NCI-H524 (cell line): ENCODE measurements at regions not wholly inside any gene's neighbourhood (a gene's known extent, or its start where the extent isn't known, plus 50 kb on each side); places are given as distances from the start of the nearest gene placed in this dataset.
"Not testable (repeated sequence)": the region's sequence is repeated elsewhere in the genome, so short reads cannot be mapped to it uniquely, and the experiment has no call there.

ENCODE experiments used
- DNase-seq, 2 experiments: peaks; one replicate each; lab custom pipeline; 2025; lab: John Stamatoyannopoulos, UW

DNA sequence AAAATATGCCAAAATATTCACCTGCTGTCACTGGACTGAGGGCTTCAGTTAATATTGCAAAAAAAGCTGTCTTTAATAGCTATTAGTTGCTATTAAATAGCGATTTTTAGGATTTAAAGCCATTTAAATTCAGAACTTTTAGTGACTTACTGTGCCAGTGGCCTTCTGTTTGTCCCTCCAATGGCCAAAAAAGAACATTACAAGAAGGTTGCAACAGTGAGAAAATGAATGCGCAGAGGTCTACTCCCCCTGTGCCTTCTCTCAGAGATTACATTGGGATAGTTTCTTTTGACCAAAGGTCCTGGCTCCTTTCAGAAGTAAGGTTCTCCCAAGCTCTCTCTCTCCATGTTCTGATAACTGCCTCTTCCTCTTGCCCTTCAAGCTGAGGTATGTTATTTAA, 930.3 kb upstream of the ARRDC3 start:
- no peak for DNase-seq

DNA sequence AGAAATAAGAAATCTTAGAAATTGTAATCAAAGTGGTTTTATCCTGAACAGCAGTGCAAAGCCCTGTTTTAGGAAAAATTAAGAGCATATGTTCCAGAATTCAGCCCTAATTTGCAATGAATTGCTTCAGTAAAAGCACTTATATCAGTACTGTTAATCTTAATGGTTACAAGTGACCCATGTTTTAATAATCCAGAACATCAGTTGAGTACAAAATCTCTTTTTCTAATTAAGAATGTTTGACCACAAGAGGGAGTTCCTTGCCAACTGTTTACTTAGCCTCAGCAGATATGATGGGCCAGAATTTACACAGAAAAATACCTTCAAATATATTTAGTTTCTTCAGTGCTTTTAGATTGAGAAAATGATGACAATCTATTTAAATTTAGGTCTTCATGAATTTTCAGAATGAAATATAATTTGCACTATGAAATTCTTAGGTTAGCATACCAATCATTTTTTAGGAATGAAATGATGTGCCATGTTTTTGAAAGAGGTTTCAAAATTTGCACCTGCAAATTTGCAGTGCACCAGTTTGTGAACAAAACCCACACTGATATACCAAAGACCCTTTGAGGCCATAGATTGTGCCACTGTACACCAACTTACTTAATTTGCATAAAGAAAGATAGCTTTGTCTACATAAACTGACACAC, 926.3 kb upstream of the ARRDC3 start:
- peak in 1 of 2 experiments; percentile 61 for DNase-seq

DNA sequence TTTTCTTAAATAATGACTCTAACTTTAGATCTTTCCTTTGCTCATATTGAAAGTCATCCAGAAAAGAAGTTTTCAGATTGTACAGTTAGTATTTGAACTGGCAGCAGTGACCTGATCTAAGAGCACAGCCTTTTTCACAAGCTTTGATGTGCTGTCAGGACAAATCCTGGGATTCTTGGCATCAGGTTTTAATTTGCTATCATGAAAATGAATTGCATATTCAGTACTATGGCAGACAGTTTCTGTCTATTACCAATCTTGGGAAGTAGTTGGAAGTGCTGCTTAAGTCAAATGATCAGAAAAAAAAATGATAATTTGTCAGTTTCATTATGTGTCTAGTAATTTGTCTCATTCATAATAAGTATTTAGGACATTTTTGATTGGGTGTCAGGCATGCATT, 925.6 kb upstream of the ARRDC3 start:
- no peak for DNase-seq

DNA sequence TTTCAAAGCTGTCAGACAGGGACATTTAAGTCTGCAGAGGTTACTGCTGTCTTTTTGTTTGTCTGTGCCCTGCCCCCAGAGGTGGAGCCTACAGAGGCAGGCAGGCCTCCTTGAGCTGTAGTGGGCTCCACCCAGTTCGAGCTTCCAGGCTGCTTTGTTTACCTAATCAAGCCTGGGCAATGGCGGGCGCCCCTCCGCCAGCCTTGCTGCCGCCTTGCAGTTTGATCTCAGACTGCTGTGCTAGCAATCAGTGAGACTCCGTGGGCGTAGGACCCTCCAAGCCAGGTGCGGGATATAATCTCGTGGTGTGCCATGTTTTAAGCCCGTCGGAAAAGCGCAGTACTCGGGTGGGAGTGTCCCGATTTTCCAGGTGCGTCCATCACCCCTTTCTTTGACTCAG, 919.2 kb upstream of the ARRDC3 start:
- DNase-seq, result not testable (repeated sequence)

DNA sequence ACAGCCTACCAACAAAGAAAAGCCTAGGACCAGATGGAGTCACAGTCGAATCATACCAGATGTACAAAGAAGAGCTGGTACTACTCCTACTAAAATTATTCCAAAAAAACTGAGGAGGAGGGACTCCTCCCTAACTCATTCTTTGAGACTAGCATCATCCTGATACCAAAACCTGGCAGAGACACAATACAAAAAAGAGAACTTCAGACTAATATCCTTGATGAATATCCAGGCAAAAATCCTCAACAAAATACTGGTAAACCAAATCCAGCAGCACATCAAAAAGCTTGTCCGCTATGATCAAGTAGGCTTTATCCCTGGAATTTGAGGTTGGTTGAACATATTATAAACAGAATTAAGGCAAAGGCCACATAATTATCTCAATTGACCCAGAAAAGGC, 900.4 kb upstream of the ARRDC3 start:
- DNase-seq, result no peak

DNA sequence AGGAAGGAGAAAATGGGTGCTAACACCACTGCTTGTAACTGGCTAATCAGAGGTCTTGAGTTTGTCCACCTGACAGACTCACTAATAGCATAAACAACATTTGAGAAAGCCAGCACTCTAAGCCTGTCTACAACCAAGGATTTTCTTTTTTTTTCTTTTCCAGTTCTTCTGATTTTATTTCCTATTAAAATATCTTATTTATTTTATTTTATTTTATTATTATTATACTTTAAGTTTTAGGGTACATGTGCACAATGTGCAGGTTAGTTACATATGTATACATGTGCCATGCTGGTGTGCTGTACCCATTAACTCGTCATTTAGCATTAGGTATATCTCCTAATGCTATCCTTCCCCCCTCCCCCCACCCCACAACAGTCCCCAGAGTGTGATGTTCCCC, 888.6 kb upstream of the ARRDC3 start:
- DNase-seq, result not testable (repeated sequence)

DNA sequence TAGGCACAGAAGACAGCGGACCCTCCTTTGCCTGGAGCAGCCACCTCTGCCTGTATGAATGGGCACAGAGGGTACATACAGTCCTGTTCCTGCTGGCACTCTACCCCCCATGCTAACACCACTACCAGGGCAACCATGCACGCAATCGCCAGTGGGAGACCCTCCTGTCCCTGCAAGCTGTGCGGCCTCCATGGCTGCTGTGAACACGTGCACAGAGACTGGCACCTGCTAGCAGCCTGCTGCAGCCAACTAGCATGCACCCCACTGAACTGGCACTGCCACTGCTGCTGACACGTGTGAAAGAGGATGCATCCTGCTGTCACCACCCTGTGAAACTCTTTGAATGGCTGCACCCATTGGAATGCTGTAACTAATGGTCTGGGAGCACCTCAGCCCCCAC, 885.2 kb upstream of the ARRDC3 start:
- DNase-seq, result no peak

DNA sequence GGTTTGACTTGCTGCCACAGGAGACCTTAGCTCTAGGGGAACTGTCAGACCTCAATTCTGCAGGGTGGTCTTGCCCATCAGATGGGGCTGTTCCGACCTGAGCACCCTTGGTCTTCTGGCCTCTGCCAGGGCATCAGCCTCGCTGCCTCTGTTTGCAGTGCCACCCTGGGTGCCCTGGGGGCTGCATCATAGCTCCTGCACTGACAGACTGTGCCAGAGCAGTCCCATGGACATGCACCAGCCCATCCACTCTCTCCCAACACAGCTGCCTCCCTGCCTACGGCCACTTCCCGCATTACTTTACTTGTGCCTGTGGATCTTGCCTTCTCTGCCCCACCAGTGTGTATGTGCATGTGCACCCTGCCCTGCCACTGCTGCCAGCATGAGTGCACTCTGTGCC, 884.7 kb upstream of the ARRDC3 start:
- DNase-seq, result no peak

DNA sequence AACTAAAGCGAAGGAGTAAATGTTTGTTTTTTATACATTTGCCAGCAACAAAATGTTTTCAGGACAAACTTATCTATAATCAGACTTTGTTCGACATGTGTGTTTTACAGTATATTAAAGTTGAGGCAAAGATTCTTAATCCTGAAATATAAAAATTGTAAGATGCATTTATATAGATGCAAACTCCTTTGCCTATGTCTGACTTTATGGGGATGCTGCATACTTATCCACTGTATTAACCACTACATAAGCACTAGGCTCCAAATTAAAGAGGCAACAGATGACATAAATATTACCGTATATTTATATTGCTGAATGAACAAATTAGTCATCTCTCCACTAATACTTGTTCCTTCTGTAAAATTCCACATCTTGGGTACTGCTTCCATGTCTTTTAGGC, 882.7 kb upstream of the ARRDC3 start:
- DNase-seq, result no peak

DNA sequence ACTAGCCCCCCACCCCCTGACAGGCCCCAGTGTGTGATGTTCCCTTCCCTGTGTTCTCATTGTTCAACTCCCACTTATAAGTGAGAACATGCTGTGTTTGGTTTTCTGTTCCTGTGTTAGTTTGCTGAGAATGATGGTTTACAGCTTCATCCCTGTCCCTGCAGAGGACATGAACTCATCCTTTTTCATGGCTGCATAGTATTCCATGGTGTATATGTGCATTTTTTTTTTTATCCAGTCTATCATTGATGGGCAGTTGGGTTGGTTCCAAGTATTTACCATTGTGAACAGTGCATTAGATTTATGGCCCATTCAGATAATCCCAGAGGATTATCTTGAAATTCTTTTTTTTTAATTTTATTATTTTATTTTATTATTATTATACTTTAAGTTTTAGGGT, 872.5 kb upstream of the ARRDC3 start:
- DNase-seq, result not testable (repeated sequence)

DNA sequence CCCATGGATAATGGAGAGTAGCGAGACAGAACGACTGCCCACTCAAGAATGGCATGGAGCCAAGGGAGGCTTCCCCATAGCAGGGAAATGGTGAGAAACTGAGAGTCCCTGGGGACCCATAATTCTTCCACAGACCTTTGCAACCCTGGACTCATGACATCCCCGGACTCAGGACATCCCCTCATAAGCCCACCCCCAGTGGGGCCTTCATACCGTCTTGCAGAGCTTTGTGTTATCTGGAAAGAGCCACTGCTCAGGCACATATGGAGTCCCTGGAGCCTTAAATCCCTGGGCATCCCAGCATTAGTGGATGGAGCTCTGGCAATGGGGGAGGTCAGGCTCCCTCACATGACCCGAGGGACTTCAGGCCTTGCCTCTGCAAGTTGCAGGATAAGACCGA, 865.4 kb upstream of the ARRDC3 start:
- DNase-seq, result no peak

DNA sequence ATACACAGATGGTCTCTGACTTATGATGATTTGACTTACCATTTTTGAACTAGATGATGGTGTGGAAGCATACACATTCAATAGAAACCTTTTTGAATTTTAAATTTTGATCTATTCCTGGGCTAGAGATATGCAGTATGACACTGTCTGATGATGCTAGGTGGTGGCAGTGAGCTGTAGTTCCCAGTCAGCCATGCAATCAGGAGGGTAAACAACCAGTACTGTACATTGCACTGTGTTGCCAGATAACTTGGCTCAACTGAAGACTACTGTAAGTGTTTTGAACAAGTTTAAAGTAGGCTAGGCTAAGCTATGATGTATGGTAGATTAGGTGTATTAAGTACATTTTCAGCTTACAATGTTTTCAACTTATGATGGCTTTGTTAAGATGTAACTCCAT, 859.1 kb upstream of the ARRDC3 start:
- DNase-seq, result no peak

DNA sequence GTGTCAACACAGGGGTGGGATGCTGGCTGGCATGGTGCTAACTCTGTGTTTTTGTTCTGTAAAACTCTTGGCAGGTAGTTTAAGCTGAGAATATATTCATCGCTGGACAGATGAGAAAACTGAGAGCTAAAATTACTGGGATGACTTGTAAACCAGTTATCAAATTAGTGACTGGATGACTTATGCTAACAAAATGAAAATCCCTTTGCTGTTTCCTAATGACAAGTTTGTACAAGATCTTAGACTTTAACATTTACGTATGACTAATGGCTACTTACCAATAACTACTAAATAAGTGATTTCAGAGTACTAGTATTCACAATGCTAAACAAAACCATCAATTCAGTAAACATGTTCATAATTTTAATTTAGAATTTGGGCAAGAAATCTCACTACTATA, 854.8 kb upstream of the ARRDC3 start:
- DNase-seq, result no peak

DNA sequence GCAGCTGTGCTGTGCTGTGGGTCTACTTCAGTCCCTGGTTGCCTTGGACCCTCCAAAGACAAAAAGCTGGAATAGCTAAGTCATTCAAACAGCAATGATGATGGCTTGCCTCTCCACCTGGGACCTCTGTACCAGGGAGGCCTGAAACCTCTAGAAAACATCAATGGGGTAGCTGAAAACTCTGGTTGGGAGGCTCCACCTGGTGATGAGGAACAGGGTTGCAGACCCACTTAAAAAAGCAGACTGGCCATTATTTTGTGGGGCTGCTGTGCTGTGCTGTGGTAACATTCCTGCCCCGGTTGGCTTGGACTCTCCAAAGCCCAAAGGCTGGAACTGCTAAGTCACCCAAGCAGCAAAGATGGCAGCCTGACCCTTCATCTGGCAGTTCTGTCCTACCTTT, 839.3 kb upstream of the ARRDC3 start:
- peak in 1 of 2 experiments; percentile 2 for DNase-seq

DNA sequence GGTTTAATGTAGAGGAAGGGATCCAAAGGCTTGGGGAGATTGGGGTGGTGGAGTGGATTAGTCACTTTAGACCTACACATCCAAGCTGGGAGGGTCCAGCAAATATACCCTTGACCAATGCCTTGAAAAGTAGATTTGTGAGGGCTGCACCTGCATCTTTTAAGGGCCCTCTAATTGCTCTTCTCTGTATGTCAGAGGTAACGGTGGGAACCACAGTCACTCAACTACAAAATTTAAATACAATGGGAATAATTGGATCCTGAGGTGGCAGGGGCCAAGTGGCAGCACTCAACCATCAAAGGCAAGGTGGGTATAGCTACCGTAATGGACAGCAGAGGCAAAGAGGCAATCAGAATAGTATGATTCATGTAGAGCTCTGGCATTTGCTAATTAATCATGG, 833.7 kb upstream of the ARRDC3 start:
- not testable (repeated sequence) for DNase-seq

DNA sequence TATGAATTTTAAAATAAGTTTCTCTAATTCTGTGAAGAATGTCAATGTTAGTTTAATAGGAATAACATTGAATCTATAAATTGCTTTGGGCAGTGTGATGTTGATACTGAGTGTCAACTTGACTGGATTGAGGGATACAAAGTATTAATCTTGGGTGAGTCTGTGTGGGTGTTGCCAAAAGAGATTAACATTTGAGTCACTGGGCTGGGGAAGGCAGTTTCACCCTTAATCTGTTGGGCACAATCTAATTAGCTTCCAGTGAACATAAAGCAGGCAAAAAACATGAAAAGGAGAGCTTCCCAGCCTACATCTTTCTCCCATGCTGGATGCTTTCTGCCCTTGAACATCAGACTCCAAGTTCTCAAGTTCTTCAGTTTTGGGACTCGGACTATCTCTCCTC, 832.0 kb upstream of the ARRDC3 start:
- DNase-seq, result no peak

DNA sequence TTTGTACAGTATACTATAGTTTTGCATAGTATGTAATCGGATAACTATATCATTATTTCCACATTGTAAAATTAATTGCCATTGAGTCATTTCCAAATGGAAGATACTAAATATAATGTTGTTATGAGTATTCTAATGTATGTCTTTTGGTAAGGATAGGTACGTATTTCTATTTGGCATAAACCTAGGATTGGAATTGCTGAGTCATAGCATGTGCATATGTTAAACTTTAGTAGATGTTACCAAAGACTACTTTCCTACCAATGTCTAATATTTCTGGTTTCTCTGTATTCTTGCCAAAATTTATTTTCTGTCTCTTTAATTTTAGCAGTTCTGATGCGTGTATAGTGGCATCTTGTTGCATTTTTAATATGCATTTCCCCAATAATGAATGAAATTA, 825.1 kb upstream of the ARRDC3 start:
- no peak for DNase-seq

DNA sequence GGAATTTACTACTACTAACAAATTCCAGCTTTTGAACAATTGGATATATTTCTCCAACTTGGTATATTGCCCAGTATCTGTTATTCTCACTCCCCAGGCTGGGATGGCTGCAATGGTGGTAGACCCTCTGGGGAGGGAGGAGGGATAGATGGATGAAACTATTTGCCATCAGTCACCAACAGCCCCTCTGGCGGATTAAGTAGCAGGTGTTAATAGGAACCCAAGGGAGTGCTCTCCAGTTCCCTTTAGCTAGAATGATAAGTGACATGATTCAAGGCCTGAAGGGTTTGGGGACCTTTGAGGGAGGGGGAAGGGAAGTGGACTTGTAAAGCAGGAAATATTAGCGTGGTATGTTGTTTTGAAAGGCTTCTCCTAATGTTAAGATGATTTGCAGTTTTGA, 824.0 kb upstream of the ARRDC3 start:
- peak; percentile 70 to 83 for DNase-seq

DNA sequence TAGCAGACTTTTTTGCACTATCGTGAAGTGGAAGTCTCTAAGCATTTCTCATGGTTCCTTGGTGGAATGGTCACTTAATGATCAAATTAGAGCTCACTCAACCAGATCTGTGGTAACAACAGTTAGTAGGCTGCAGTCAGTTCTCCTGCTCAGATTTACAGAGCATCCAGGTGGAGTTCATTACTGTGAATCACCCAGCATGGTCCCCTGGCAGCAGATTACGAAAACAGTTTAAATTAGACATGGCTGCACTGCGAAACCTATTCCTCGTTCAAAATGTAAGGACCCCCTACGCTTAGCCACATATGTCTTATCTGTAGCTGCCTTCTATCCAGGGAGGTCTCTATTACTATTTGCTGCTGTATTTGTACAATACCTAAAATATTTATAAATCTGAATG, 823.6 kb upstream of the ARRDC3 start:
- DNase-seq, result no peak

DNA sequence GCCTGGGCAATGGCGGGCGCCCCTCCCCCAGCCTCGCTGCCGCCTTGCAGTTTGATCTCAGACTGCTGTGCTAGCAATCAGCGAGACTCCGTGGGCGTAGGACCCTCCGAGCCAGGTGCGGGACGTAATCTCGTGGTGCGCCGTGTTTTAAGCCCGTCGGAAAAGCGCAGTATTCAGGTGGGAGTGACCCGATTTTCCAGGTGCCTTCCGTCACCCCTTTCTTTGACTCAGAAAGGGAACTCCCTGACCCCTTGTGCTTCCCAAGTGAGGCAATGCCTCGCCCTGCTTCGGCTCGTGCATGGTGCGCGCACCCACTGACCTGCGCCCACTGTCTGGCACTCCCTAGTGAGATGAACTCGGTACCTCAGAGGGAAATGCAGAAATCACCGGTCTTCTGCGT, 815.9 kb upstream of the ARRDC3 start:
- not testable (repeated sequence) for DNase-seq

DNA sequence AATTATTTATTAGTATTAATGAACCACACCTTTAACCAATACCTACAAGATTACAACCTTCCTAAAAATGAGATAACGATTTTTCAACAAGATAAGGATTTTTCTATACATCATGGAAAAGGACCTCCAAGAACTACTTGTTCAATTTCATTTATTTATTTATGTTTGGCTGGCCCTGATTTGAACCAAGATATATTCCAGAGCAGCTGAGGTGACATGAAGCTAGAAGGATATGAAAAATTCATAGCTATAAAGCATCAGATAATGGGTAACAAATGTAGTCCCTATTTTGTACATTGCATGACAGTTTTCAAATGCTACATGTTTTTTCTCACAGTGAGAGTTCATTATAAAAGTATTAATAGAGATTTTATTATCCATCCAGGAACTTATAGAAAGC, 798.5 kb upstream of the ARRDC3 start:
- no peak for DNase-seq

DNA sequence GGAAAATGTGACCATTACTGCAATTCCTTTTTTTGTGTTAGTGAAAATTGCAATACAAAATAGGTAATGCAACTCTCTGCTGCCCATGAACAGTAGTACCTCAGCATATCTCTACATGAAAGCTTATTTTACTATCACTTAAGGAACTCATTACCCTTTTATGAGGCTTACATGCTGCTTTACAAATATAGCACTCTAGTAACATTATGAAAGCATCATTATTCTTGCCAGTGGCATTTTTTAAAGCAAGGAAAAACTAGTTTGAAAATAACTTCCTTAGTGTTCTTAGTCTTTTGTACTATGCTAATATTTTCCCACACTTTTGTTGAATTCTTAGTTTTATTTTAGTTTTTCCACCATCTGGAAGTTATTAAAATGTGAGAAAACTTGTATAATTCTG, 797.3 kb upstream of the ARRDC3 start:
- DNase-seq, result no peak

DNA sequence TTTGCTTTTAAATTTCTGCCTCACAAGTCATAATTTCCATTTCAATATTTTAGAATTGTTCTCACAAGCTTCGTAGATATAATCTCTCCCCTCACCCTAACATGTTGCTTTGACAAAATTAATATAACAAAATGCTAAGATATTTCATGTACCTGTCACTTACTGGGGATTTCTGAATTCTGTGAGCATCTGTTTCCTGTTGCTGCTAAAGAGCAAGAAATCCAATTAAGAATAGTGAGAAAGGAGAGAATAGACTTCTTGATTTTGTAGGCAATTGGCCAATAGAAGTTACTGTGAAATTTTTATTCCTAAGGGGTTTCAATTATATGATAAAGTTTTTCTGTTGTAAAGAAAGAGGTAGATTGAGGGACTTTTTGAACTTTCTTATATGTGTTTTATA, 796.5 kb upstream of the ARRDC3 start:
- DNase-seq, result peak; percentile 22 to 67

DNA sequence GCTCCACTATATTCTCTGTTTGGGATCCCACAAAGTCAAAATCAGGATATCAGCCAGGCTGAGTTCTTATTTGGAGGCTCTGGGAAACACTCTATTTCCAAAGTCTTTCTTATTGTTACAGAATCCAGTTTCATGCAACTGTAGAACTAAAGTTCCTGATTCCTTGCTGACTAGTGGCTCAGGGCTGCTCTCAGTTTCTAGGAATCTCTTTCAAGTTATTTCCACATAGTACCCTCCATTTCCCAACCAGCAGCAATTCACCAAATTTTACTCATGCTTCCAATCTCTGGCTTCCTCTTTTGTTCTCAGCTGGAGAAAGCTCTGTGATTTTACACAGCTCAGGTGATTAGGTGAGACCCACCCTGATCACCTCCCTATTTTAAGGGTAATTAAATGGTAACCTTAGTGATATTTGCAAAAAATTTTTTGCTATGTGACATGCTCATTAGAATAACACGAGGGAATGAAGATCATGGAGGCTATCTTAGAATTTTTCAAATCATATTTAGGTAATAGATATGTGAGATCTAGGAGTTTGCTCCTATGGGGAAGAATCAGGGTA, 794.9 kb upstream of the ARRDC3 start:
- no peak for DNase-seq
